GM12875 (cell line): ENCODE measurements at regions not wholly inside any gene's neighbourhood (a gene's known extent, or its start where the extent isn't known, plus 50 kb on each side); places are given as distances from the start of the nearest gene placed in this dataset.

Experiments used
- H3K4me3 ChIP-seq: one replicate; pipeline ENCODE4 v1.5.1; 2011; ENCODE audit warnings: low read depth, low read length, control low read depth
- TF ChIP-seq, protein P1 (sequence below): IDR thresholded peaks from 2 replicates; pipeline ENCODE4 v1.5.1; 2011; ENCODE audit warnings: low read depth, mild to moderate bottlenecking, control low read depth, inconsistent platforms, low read length, moderate library complexity, borderline replicate concordance; ENCODE audit not compliant: insufficient read depth

GRCh38 chr9:78630966-78631365, 334.0 kb downstream of the PSAT1 start:
- H3K4me3 ChIP-seq = no peak overlapping the region
- TF ChIP-seq, protein P1, sequence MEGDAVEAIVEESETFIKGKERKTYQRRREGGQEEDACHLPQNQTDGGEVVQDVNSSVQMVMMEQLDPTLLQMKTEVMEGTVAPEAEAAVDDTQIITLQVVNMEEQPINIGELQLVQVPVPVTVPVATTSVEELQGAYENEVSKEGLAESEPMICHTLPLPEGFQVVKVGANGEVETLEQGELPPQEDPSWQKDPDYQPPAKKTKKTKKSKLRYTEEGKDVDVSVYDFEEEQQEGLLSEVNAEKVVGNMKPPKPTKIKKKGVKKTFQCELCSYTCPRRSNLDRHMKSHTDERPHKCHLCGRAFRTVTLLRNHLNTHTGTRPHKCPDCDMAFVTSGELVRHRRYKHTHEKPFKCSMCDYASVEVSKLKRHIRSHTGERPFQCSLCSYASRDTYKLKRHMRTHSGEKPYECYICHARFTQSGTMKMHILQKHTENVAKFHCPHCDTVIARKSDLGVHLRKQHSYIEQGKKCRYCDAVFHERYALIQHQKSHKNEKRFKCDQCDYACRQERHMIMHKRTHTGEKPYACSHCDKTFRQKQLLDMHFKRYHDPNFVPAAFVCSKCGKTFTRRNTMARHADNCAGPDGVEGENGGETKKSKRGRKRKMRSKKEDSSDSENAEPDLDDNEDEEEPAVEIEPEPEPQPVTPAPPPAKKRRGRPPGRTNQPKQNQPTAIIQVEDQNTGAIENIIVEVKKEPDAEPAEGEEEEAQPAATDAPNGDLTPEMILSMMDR = no peak

- TF ChIP-seq, protein P1 = no peak
- no peak overlapping the region for H3K4me3 ChIP-seq
These were observed 343.8 kb downstream of the PSAT1 start for GRCh38 chr9:78640728-78641127.

- no peak overlapping the region for H3K4me3 ChIP-seq
- TF ChIP-seq, protein P1 = no peak
These were observed 347.4 kb downstream of the PSAT1 start for GRCh38 chr9:78644359-78644758.

- TF ChIP-seq, protein P1 = no peak
- no peak overlapping the region for H3K4me3 ChIP-seq
These were observed 357.4 kb downstream of the PSAT1 start for GRCh38 chr9:78654324-78654723.

DNA sequence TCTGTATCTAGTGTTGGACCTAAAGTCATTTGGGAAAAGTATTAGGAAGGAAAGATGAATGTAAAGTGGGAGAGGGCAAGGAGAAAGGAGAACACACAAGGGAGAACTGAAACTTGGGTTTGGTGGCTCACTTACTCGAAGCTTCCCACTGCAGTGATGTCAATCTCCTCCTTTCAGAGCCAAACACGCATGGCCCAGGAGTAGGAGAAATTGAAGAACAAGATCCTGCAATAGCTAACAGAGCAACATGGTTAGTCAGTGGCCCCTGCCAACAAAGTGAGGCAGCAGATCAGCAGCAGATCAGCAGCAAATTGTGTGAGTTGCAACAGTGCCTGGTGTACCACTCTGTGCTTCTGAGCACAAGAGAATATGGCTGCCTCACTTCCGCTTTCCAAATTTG, 366.4 kb downstream of the PSAT1 start:
- TF ChIP-seq, protein P1 = no peak
- no peak overlapping the region for H3K4me3 ChIP-seq

- H3K4me3 ChIP-seq = no peak overlapping the region
- TF ChIP-seq, protein P1 = no peak
These were observed 367.4 kb downstream of the PSAT1 start for GRCh38 chr9:78664370-78664769.

GRCh38 chr9:78666818-78667414, 370.0 kb downstream of the PSAT1 start:
- H3K4me3 ChIP-seq = no peak overlapping the region
- TF ChIP-seq, protein P1 = no peak
